ENCODE measurements at regions not wholly inside any gene's neighbourhood (a gene's known extent, or its start where the extent isn't known, plus 50 kb on each side); places are given as distances from the start of the nearest gene placed in this dataset.

DNA sequence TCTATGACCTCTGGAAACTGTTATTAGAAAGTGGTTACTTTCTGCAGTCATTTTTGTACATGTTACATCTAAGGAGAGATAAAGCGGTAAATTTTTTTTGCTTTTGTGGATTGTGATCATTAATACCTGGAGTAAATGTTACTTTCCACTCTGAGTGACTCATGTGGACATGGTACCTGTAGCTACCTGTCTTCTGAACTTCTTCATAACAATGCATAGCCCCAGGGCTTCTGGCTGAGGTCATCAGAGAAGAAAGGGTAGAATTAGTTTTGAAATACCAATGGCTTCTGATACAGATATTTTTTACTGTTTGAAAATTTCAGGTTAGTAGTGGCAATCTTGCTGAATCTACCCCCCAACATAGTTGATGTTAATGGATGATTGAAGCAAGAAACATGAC is 489.3 kb downstream of the RWDD3 start:
- H3K4me3 ChIP-seq (ENCODE audit: low read length): no peak overlapping the region
- H3K27me3 ChIP-seq (replicated peaks; ENCODE audit: control insufficient read depth, insufficient read depth, low read length): no peaks in the 10 kb centered on the region
- no peaks in the 10 kb centered on the region for H3K36me3 ChIP-seq (ENCODE audit: control insufficient read depth, insufficient read depth, low read length, severe bottlenecking)
- no peak for DNase-seq (ENCODE audit: low read depth)
- H3K9ac ChIP-seq (ENCODE audit: low read length): no peak overlapping the region
- H3K9me3 ChIP-seq (ENCODE audit: control insufficient read depth, low read length): no peaks in the 10 kb centered on the region
- no peaks in the 10 kb centered on the region for H3K4me1 ChIP-seq (ENCODE audit: control insufficient read depth, insufficient read depth, low read length)

DNA sequence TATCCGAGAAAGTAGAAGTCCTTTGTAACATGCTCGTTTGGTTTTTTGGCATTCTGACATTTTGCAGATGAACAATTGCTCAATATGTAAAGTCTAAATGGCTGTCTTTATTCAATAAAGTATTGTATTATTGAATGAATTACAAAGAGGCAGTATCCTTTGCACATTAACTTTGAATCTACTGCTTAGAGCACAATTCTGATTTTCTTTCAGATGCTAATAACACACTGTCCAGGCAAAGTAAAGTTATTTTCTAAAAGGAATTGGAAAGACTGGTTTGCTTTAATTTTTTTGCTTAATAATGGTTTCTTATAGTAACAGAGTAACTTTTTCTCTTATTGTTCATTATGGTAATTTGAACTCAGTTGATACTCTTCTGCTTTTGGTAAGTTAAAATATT is 494.8 kb downstream of the RWDD3 start:
- Histone ChIP-seq H3K9ac (ENCODE audit: low read length) (no peak overlapping the region), H3K4me1 (ENCODE audit: control insufficient read depth, insufficient read depth, low read length) (no peaks in the 10 kb centered on the region), H3K9me3 (ENCODE audit: control insufficient read depth, low read length) (no peaks in the 10 kb centered on the region), H3K36me3 (ENCODE audit: control insufficient read depth, insufficient read depth, low read length, severe bottlenecking) (no peaks in the 10 kb centered on the region), H3K4me3 (ENCODE audit: low read length) (no peak overlapping the region), H3K27me3 (replicated peaks; ENCODE audit: control insufficient read depth, insufficient read depth, low read length) (no peaks in the 10 kb centered on the region)
- DNase-seq (ENCODE audit: low read depth): no peak

DNA sequence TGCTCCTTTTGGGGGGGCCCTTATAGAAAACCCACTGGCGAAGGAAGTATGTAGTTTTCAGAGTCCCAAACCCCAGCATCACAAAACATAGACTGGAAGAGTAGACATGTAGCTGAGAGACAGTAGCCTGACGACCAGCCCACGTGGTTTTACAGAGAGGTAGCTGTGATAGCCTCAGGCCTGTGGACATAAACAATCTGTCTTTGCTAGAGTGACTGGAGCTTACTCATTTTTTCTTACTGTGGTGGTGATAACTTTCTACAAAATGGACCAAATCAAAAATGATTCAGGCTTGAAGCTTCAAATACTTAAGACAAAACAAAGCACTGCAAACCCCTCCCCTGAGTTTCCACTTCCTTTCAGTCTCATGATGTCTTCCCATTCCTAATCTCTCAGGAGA is 497.0 kb downstream of the RWDD3 start:
- no peak overlapping the region for H3K4me3 ChIP-seq (ENCODE audit: low read length)
- no peak overlapping the region for H3K9ac ChIP-seq (ENCODE audit: low read length)
- no peak for DNase-seq (ENCODE audit: low read depth)
- no peaks in the 10 kb centered on the region for H3K27me3 ChIP-seq (replicated peaks; ENCODE audit: control insufficient read depth, insufficient read depth, low read length)
- no peaks in the 10 kb centered on the region for H3K4me1 ChIP-seq (ENCODE audit: control insufficient read depth, insufficient read depth, low read length)
- H3K36me3 ChIP-seq (ENCODE audit: control insufficient read depth, insufficient read depth, low read length, severe bottlenecking): no peaks in the 10 kb centered on the region
- no peaks in the 10 kb centered on the region for H3K9me3 ChIP-seq (ENCODE audit: control insufficient read depth, low read length)

DNA sequence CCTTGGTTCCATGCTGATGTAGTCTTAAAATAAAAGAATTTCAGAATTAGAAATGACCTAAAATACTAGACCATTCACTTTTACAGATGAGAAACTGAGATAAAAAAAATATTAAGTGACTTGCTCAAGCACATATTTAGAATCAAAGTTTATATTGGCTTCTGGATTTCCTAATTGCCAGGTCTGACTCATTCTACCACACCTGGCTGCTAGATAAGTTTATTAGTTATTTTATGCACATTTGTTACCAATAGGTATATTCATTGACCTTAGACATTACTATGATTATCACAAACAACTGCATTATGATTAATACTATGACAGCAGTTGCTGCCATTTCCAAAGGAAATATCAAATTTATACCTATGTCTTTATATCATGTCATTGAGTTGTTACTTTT is 497.5 kb downstream of the RWDD3 start:
- Histone ChIP-seq H3K9ac (ENCODE audit: low read length) (no peak overlapping the region), H3K4me3 (ENCODE audit: low read length) (no peak overlapping the region), H3K9me3 (ENCODE audit: control insufficient read depth, low read length) (no peaks in the 10 kb centered on the region), H3K27me3 (replicated peaks; ENCODE audit: control insufficient read depth, insufficient read depth, low read length) (no peaks in the 10 kb centered on the region), H3K4me1 (ENCODE audit: control insufficient read depth, insufficient read depth, low read length) (no peaks in the 10 kb centered on the region), H3K36me3 (ENCODE audit: control insufficient read depth, insufficient read depth, low read length, severe bottlenecking) (no peaks in the 10 kb centered on the region)
- DNase-seq (ENCODE audit: low read depth): no peak

DNA sequence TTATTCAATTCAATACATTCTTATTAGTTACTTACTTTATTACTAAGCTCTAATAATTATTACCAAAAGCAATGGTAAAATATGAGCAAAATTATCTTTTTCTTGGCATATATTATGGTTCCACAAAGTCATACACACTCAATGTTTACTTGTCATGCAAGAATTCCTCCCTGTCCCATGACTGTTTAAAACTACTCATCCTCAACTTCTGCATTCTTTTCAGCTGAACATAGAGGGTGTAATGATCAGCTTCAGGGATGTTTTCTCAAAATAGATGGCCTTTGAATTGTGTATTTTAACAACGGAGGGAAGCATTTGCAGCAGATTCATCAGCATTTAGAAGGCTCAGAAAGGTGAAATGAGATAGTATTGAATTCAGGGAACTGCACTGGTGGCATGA is 499.0 kb downstream of the RWDD3 start:
- H3K4me3 ChIP-seq (ENCODE audit: low read length): no peak overlapping the region
- no peaks in the 10 kb centered on the region for H3K27me3 ChIP-seq (replicated peaks; ENCODE audit: control insufficient read depth, insufficient read depth, low read length)
- no peaks in the 10 kb centered on the region for H3K4me1 ChIP-seq (ENCODE audit: control insufficient read depth, insufficient read depth, low read length)
- DNase-seq (ENCODE audit: low read depth): no peak
- H3K9ac ChIP-seq (ENCODE audit: low read length): no peak overlapping the region
- H3K9me3 ChIP-seq (ENCODE audit: control insufficient read depth, low read length): no peaks in the 10 kb centered on the region
- H3K36me3 ChIP-seq (ENCODE audit: control insufficient read depth, insufficient read depth, low read length, severe bottlenecking): no peaks in the 10 kb centered on the region

DNA sequence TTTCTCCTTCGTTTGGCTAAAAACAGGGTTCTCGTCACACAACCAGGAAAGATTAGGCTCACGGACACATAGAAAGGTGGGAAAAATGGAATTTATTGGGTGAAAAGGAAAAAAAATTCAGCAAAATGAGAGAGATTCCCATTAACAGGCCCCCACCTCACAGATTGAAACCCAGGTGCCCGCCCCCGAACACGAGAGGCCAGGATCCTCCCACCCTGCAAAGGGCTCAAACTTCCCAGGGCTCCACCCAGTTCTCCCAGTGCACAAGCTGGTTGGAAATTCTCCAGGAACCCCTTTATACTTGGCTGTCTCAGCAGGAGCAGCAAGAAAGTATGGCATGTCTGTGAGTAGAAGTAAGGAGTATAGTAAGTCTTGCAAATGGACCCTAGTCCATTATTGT is 499.7 kb downstream of the RWDD3 start:
- no peaks in the 10 kb centered on the region for H3K27me3 ChIP-seq (replicated peaks; ENCODE audit: control insufficient read depth, insufficient read depth, low read length)
- no peaks in the 10 kb centered on the region for H3K9me3 ChIP-seq (ENCODE audit: control insufficient read depth, low read length)
- H3K9ac ChIP-seq (ENCODE audit: low read length): no peak overlapping the region
- H3K36me3 ChIP-seq (ENCODE audit: control insufficient read depth, insufficient read depth, low read length, severe bottlenecking): no peaks in the 10 kb centered on the region
- H3K4me3 ChIP-seq (ENCODE audit: low read length): no peak overlapping the region
- no peak for DNase-seq (ENCODE audit: low read depth)
- H3K4me1 ChIP-seq (ENCODE audit: control insufficient read depth, insufficient read depth, low read length): no peaks in the 10 kb centered on the region

DNA sequence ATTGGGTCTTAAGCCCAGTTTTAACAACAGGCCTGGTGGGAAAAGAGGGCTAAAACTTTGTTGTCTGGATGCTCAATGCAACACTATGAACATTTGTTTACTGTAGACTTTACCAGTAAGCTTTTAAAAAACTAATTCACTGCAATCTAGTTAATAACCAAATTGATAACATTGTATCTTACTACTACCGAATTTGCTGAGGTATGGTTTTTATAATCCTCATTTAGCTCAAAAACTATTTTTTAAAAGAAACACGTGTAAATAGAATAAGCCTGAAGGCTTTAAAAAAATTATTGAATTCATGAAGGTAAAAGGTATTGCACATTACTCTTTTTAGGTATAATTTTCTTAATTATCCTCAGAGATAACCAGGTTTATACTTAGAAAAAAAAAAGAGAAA is 500.6 kb downstream of the RWDD3 start:
- Histone ChIP-seq H3K4me1 (ENCODE audit: control insufficient read depth, insufficient read depth, low read length) (no peaks in the 10 kb centered on the region), H3K9ac (ENCODE audit: low read length) (no peak overlapping the region), H3K9me3 (ENCODE audit: control insufficient read depth, low read length) (no peaks in the 10 kb centered on the region), H3K27me3 (replicated peaks; ENCODE audit: control insufficient read depth, insufficient read depth, low read length) (no peaks in the 10 kb centered on the region), H3K36me3 (ENCODE audit: control insufficient read depth, insufficient read depth, low read length, severe bottlenecking) (no peaks in the 10 kb centered on the region), H3K4me3 (ENCODE audit: low read length) (no peak overlapping the region)
- DNase-seq (ENCODE audit: low read depth): no peak

DNA sequence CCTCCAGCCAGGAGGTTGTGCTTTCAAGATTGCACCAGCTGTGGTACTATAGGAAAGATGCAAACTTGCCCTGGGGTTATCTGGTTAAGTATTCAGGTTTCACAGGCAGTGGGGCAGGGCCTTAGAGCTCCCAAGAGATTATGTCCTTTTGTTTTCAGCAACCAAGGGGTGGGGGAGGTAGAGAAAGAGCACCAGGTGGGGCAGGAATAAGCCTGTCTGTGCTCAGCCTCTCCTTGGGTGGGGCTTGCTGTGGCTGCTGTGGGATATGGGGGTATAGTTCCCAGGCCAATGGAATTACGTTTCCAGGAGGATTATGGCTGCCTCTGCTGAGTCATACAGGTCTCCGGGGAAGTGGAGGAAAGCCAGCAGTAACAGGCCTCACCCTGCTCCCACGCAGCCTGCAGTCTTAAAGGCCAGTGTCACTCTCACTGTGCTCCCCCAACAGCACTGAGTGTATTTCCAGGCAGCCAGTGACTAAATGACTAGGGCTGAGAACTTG is 508.6 kb downstream of the RWDD3 start:
- peaks cover 8% of the 10 kb centered on the region for H3K9me3 ChIP-seq (ENCODE audit: control insufficient read depth, low read length)
- peak overlapping the region; percentile 50 for H3K4me3 ChIP-seq (ENCODE audit: low read length)
- no peaks in the 10 kb centered on the region for H3K27me3 ChIP-seq (replicated peaks; ENCODE audit: control insufficient read depth, insufficient read depth, low read length)
- peak overlapping the region; percentile 66 for H3K9ac ChIP-seq (ENCODE audit: low read length)
- no peaks in the 10 kb centered on the region for H3K36me3 ChIP-seq (ENCODE audit: control insufficient read depth, insufficient read depth, low read length, severe bottlenecking)
- DNase-seq (ENCODE audit: low read depth): peak; percentile 47
- H3K4me1 ChIP-seq (ENCODE audit: control insufficient read depth, insufficient read depth, low read length): peaks cover 13% of the 10 kb centered on the region

DNA sequence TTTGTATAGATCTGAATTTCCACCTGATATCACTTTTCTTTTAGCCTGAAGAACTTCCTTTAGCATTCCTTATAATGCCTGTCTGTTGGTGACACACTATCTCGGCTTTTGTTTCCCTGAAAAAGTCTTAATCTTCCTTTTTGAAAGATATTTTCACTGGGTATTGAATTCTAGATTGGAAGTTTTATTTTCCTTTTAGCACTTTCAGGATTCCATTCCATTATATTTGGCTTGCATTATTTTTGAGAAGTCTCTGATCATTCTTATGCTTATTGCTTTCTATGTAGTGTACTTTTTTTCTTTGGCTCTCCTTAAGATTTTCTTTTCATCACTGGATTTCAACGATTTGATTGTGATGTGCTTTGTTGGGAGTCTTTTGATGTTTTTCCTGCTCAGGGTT is 510.7 kb downstream of the RWDD3 start:
- Histone ChIP-seq H3K9ac (ENCODE audit: low read length) (no peak overlapping the region), H3K36me3 (ENCODE audit: control insufficient read depth, insufficient read depth, low read length, severe bottlenecking) (no peaks in the 10 kb centered on the region), H3K4me1 (ENCODE audit: control insufficient read depth, insufficient read depth, low read length) (peaks cover 13% of the 10 kb centered on the region), H3K4me3 (ENCODE audit: low read length) (no peak overlapping the region), H3K27me3 (replicated peaks; ENCODE audit: control insufficient read depth, insufficient read depth, low read length) (no peaks in the 10 kb centered on the region), H3K9me3 (ENCODE audit: control insufficient read depth, low read length) (peaks cover 7% of the 10 kb centered on the region)
- DNase-seq (ENCODE audit: low read depth): no peak

DNA sequence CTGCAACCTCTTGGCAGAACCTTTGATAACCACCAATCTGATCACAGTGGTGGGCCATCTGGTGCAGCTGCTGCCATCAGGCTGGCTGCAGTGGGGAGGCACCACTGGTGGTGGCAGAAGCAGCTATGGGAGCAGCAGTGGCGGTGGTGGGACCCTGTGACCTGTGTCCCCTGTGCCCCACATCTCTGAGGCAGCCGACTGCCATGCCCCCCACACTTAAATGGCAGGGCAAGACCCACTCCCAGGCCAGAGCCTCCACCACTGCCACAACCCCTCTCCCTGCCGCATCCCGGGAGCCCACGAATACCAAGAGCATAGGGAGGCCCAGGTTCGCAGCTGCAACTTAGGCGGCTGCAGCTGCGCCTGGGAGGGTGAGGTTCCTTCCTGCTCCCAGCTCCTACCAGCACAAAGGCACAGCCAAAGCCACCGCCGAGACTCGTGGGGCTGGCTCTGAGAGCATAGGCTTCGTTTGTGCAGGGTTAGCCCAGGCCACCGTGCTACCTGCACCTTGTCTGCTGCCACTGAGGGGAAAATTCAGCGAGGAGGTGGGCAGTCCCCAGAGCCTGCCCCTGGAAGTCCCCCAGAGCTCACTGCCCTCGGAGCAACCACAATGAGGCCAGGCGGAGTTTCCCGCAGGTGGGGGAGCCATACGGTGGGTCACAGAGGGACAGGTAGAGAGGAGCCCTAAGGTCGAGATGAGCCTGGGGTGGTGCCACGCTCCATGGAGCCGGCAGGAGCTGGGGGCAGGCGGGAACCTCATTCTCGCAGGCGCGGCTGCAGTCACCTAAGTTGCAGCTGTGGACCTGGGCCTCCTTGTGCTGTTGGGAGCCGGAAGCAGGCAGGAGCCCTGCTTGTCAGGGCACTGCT is 518.7 kb downstream of the RWDD3 start:
- Histone ChIP-seq H3K9ac (ENCODE audit: low read length) (no peak overlapping the region), H3K36me3 (ENCODE audit: control insufficient read depth, insufficient read depth, low read length, severe bottlenecking) (no peaks in the 10 kb centered on the region), H3K4me3 (ENCODE audit: low read length) (no peak overlapping the region), H3K27me3 (replicated peaks; ENCODE audit: control insufficient read depth, insufficient read depth, low read length) (no peaks in the 10 kb centered on the region), H3K9me3 (ENCODE audit: control insufficient read depth, low read length) (peaks cover 10% of the 10 kb centered on the region), H3K4me1 (ENCODE audit: control insufficient read depth, insufficient read depth, low read length) (no peaks in the 10 kb centered on the region)
- no peak for DNase-seq (ENCODE audit: low read depth)

DNA sequence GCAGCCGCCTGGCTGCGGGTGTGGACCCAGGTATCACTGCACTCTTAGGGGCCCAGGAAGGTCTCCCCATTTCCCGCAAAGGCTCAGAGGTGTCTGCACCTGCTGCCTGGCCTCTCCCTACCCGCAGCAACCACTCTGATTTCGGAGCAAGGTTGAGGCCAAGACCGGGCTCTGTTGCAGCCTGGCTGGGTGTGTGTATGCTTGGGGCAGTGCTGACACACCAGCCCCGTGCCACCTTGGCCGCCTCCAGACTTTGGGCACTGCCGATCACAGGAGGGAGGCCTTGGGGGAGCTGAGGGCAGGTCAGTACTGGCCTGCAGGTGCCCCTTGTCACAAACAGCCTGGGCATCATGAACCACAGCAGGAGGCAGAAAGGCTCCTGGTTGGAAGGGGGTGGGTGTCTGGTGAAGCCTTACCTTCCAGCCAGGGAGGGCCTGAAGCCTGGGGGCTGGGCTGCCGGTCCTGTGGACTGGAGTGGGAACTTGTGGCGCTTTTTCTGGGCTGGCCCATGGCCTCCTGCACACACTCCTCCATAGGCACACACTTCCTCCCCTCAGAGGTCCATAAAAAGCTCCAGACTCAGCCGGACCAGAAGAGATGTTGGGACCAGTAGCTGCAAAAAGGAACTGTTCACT is 519.5 kb downstream of the RWDD3 start:
- Histone ChIP-seq H3K36me3 (ENCODE audit: control insufficient read depth, insufficient read depth, low read length, severe bottlenecking) (no peaks in the 10 kb centered on the region), H3K9me3 (ENCODE audit: control insufficient read depth, low read length) (peaks cover 10% of the 10 kb centered on the region), H3K27me3 (replicated peaks; ENCODE audit: control insufficient read depth, insufficient read depth, low read length) (no peaks in the 10 kb centered on the region), H3K4me1 (ENCODE audit: control insufficient read depth, insufficient read depth, low read length) (no peaks in the 10 kb centered on the region), H3K4me3 (ENCODE audit: low read length) (no peak overlapping the region), H3K9ac (ENCODE audit: low read length) (no peak overlapping the region)
- DNase-seq (ENCODE audit: low read depth): no peak

Data from adipocyte (in vitro differentiated cells).